Ureter (tissue), 1 donor: ENCODE measurements at regions not wholly inside any gene's neighbourhood (a gene's known extent, or its start where the extent isn't known, plus 50 kb on each side); places are given as distances from the start of the nearest gene placed in this dataset.
A peak's percentile ranks its signal among the peaks of the same experiment; 100 is the strongest.

Experiments used
- DNase-seq: peaks from one replicate; pipeline ENCODE4 v3.0.0-alpha.2; 2020; ENCODE audit warnings: low spot score
- donor health status: DM: yes; HTN: yes; CAD: no.

DNA sequence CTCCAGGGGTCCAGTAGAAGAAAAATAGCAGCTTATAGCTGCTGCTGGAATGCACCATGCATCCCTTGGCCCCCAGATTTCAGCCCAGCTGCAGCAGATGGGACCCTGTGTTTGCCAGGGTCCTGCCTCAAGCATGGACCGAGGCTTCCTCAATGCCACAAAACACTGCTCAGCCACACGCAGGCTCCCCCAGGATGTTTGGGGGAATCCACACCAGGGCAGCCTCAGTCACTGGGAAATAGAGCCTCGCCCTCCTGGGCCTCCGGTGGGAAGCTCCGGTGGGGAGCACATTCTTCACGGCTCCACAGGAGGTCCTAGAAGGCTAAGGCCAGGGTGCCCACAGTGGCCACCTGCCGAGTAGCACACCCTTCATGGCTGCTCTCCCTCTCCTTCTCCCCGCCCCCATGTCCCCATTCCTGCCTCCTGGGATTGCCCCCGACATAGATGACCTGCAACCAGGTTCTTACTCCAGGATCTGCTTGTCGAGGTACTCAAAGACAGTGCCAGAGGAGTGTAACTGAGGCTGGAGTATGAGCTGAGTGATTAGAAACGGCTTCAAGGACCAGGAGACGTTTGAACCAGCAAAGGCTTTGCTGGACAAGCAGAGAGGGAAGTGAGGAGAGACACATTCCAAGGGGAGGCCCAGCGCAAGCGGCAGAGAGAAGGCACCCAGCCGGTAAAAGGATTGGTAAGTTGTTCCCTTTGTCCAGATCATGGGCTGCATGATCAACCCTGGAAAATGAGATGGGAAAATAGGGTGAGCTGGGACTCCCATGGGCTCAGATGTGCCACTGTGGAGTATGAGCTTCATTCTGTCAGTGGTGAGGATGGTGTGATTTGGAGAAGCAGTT, 110.7 kb upstream of the UQCRFS1 start:
- DNase-seq: peak; percentile 37

DNA sequence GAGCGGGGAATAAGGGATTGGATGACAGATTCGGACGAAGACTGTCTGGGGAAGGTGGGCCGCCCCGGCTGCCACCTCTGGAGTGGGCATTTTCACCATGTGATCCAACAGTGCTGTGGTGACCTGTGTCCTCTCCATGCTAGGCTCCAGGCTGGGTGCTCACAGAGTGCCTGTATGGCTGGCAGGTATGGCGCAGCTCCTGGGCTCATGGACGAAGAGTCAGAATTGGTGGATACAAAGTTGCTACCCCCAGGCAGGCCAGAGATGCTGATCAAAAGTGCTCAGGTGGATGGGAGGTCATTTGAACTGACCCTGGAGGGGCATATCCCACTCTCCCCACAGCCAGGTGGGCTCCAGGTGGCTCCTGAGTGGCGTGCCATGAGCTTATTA, 111.3 kb upstream of the UQCRFS1 start:
- peak; percentile 23 for DNase-seq

DNA sequence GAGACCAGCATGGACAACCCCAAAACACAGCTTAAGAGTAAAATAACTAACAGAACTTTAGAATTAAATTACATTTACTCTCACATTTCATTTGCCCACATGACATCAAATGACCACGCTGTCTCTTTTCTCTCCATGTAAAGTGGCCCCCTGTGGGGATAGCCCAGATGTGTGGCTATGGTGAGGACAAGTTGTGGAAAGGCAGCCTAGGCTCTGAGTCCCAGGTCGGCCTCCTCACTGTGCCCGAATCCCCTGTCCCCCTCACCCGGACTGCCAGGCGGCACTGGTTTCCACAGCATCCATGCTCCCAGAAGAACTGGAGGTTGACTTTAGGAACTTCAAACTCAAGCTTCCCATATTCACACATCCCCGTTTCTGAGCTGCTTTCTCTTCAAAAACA, 111.8 kb upstream of the UQCRFS1 start:
- DNase-seq: no peak

- DNase-seq: peak; percentile 8
Observed at GRCh38 chr19:29325241-29325975, 112.5 kb upstream of the UQCRFS1 start.

- DNase-seq: peak; percentile 19
Observed at GRCh38 chr19:29326351-29326750, 113.4 kb upstream of the UQCRFS1 start.

- peak; percentile 38 for DNase-seq
Observed at GRCh38 chr19:29326849-29327840, 114.2 kb upstream of the UQCRFS1 start.

DNA sequence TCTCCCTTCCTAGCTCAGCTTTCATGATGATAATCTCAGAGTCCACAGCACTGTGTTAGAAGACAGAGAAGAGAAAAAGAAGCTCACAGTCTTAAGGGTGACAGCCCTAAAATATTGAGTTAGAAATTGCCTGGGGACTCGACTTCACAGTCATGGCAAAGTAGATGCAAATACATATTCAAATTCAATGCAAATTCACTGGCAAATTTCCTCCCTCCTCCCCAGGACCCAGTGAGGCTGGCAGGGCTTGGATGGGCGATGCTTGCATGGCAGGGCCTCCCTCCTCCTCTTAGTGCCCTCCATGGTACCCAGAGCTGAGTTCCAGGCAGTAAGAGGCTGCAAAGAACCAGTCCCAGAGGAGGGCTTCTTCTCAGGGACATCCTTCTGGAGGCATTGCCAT, 115.6 kb upstream of the UQCRFS1 start:
- DNase-seq: peak; percentile 14

- DNase-seq: peak; percentile 38
Observed at GRCh38 chr19:29329460-29330134, 116.6 kb upstream of the UQCRFS1 start.

GRCh38 chr19:29336425-29336824, 123.5 kb upstream of the UQCRFS1 start:
- DNase-seq: no peak

- DNase-seq: no peak
Observed at GRCh38 chr19:29337029-29337428, 124.1 kb upstream of the UQCRFS1 start.

DNA sequence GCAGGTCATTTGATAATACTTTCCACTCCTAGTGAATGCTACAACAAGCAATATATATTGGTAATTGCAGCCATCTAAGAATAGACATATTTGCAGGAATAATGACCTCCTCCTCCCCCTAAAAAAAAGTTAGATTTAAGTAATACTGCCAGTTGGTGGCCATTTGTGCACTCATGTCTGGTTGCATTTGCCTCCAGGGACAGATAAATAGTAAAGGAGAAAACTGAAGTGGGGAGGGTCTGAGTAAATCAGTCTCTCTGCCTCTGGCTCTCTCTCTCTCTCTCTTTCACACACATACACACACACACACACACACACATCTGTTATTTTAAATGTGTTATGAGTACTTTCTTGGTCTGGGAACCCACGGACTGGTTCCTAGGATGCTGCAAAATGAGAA, 125.5 kb upstream of the UQCRFS1 start:
- no peak for DNase-seq

- DNase-seq: no peak
Observed at GRCh38 chr19:29342721-29343120, 129.8 kb upstream of the UQCRFS1 start.

- DNase-seq: no peak
Observed at GRCh38 chr19:29364224-29364726, 151.3 kb upstream of the UQCRFS1 start.

- no peak for DNase-seq
Observed at GRCh38 chr19:29364999-29365398, 152.0 kb upstream of the UQCRFS1 start.

- DNase-seq: no peak
Observed at GRCh38 chr19:29365836-29366417, 153.0 kb upstream of the UQCRFS1 start.

DNA sequence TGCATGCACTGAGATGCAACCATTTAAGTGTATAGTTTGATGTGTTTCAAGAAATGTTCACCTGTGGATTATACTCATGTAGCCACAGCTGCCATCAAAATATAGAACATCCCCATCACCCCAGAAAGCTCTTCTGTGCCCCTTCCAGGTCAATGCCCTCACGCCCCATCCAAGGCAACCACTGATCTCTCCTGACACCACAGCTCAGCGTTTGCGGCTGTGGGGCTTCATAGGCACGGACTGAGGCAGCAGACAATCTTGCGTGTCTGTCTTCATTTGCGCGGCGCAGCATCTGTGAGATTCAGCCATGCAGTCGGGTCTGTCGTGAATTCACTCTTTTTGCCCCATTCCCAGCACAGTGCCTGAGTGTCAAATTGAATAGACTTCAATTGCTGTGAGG, 153.8 kb upstream of the UQCRFS1 start:
- DNase-seq: no peak

DNA sequence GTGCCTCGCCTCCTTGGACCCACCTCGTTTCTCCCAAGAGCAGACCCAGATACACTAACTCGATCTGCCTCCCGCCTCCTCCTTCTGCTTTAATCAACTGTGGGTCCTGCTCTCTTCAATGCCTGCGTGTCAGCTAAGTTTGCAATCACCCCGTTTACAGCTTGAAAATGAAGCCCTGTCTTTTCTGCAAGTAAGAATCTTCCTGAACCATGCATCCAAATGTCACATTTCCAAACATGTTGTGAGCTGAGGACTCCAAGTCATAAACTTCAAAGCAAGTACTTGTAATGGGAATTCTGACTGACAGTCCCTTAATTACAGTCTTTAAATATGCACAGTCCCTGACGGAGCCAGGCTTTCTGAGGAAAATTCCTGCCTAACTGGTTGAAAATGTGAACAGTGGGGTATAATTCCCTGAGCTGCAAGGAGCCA, 154.9 kb upstream of the UQCRFS1 start:
- no peak for DNase-seq

GRCh38 chr19:29370276-29370675, 155.5 kb upstream of the VSTM2B start:
- DNase-seq: no peak

DNA sequence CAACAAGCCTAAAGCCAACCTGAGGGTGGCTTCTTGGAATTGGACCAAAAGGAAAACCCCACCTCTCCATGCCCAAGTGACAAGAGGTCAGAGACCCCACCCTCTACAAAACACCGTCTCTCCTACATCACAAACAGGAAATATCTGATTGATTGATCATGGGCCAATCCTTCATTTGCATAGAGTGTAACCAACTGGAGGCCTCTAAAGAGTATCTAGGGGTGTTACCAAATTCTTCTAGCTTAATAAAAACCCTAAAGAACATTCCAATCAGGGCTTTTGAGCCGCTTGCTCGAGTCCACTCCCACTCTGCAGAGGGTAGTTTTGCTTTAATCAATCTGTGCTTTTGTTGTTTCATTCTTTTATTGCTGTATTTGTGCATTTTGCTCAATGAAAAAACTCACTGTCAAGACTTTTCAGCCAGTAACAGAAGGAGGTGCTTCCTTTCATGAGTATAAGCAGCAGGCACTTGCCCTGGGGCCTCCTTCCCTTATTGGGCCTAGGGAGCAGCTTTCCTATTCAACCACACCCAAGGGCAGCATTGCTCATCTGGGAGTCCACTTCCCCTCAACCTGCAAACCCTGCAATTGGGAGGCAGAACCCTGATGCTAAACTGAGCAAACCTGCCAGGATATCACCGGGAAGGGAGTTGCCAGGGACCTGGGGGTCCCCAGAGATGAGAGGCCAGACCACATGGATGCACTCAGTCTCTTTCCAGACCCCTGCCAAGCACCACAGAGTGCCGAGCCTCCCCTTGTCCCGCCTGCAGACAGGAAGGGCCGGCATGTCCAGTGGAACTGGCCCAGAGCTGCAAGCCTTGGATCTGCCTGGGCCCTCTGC, 154.3 kb upstream of the VSTM2B start:
- no peak for DNase-seq

GRCh38 chr19:29372091-29372415, 153.7 kb upstream of the VSTM2B start:
- DNase-seq: no peak
